ENCODE measurements at regions not wholly inside any gene's neighbourhood (a gene's known extent, or its start where the extent isn't known, plus 50 kb on each side); places are given as distances from the start of the nearest gene placed in this dataset.
"Not testable (repeated sequence)": the region's sequence is repeated elsewhere in the genome, so short reads cannot be mapped to it uniquely, and the experiment has no call there.

GRCh38 chr12:19819231-19819630 lies 379.9 kb downstream of the AEBP2 start:
- Histone ChIP-seq H3K4me3 (ENCODE audit: low read depth, low read length) (no peak overlapping the region), H3K27me3 (ENCODE audit: control insufficient read depth, insufficient read depth, low read length) (no peaks in the 10 kb centered on the region), H3K36me3 (ENCODE audit: control insufficient read depth, insufficient read depth, low read length) (no peaks in the 10 kb centered on the region), H3K27ac (ENCODE audit: low read depth, low read length) (no peak overlapping the region), H3K9me3 (ENCODE audit: control insufficient read depth, insufficient read depth, low read length) (no peaks in the 10 kb centered on the region), H3K4me1 (ENCODE audit: control insufficient read depth, insufficient read depth, low read length) (no peaks in the 10 kb centered on the region)
- DNase-seq (ENCODE audit: low read depth in 4 of 6, low spot score in 6 of 6), result no peak
- WGBS (ENCODE audit: insufficient coverage), result 100% methylated on average over 2 of the region's 4 CpGs

- H3K27me3 ChIP-seq (ENCODE audit: control insufficient read depth, insufficient read depth, low read length), result no peaks in the 10 kb centered on the region
- WGBS (ENCODE audit: insufficient coverage), result 100% methylated on average over 1 of the region's 4 CpGs
- no peak for DNase-seq (ENCODE audit: low read depth in 4 of 6, low spot score in 6 of 6)
- peaks cover 1% of the 10 kb centered on the region for H3K9me3 ChIP-seq (ENCODE audit: control insufficient read depth, insufficient read depth, low read length)
- H3K4me1 ChIP-seq (ENCODE audit: control insufficient read depth, insufficient read depth, low read length), result no peaks in the 10 kb centered on the region
- H3K4me3 ChIP-seq (ENCODE audit: low read depth, low read length), result no peak overlapping the region
- H3K36me3 ChIP-seq (ENCODE audit: control insufficient read depth, insufficient read depth, low read length), result no peaks in the 10 kb centered on the region
- no peak overlapping the region for H3K27ac ChIP-seq (ENCODE audit: low read depth, low read length)
Observed at GRCh38 chr12:19822476-19822875, 383.2 kb downstream of the AEBP2 start.

GRCh38 chr12:19823326-19823725 lies 384.0 kb downstream of the AEBP2 start:
- not testable (repeated sequence) for H3K4me3 ChIP-seq (ENCODE audit: low read depth, low read length); H3K4me1 ChIP-seq (ENCODE audit: control insufficient read depth, insufficient read depth, low read length); H3K27me3 ChIP-seq (ENCODE audit: control insufficient read depth, insufficient read depth, low read length); H3K36me3 ChIP-seq (ENCODE audit: control insufficient read depth, insufficient read depth, low read length); H3K9me3 ChIP-seq (ENCODE audit: control insufficient read depth, insufficient read depth, low read length); H3K27ac ChIP-seq (ENCODE audit: low read depth, low read length); DNase-seq (ENCODE audit: low read depth in 4 of 6, low spot score in 6 of 6)
- WGBS (ENCODE audit: insufficient coverage), result 96% methylated on average over 6 of the region's 6 CpGs

GRCh38 chr12:19826980-19827550 lies 387.8 kb downstream of the AEBP2 start:
- Histone ChIP-seq H3K4me1 (ENCODE audit: control insufficient read depth, insufficient read depth, low read length) (no peaks in the 10 kb centered on the region), H3K36me3 (ENCODE audit: control insufficient read depth, insufficient read depth, low read length) (no peaks in the 10 kb centered on the region), H3K9me3 (ENCODE audit: control insufficient read depth, insufficient read depth, low read length) (peaks cover 3% of the 10 kb centered on the region), H3K27me3 (ENCODE audit: control insufficient read depth, insufficient read depth, low read length) (no peaks in the 10 kb centered on the region), H3K27ac (ENCODE audit: low read depth, low read length) (no peak overlapping the region), H3K4me3 (ENCODE audit: low read depth, low read length) (no peak overlapping the region)
- WGBS (ENCODE audit: insufficient coverage), result 90% methylated on average over 11 of the region's 13 CpGs
- DNase-seq (ENCODE audit: low read depth in 4 of 6, low spot score in 6 of 6), result no peak

- H3K36me3 ChIP-seq (ENCODE audit: control insufficient read depth, insufficient read depth, low read length), result no peaks in the 10 kb centered on the region
Observed at GRCh38 chr12:19829100-19829853, 390.0 kb downstream of the AEBP2 start.

GRCh38 chr12:19830446-19830845 lies 391.2 kb downstream of the AEBP2 start:
- DNase-seq (ENCODE audit: low read depth in 4 of 6, low spot score in 6 of 6), result no peak
- no peak overlapping the region for H3K4me3 ChIP-seq (ENCODE audit: low read depth, low read length)
- no peaks in the 10 kb centered on the region for H3K27me3 ChIP-seq (ENCODE audit: control insufficient read depth, insufficient read depth, low read length)
- no peaks in the 10 kb centered on the region for H3K36me3 ChIP-seq (ENCODE audit: control insufficient read depth, insufficient read depth, low read length)
- H3K9me3 ChIP-seq (ENCODE audit: control insufficient read depth, insufficient read depth, low read length), result peaks cover 3% of the 10 kb centered on the region
- no peak overlapping the region for H3K27ac ChIP-seq (ENCODE audit: low read depth, low read length)
- H3K4me1 ChIP-seq (ENCODE audit: control insufficient read depth, insufficient read depth, low read length), result no peaks in the 10 kb centered on the region
- WGBS (ENCODE audit: insufficient coverage), result no CpG with 5 or more reads among the region's 2 CpGs

More at GRCh38 chr12:19829100-19829853, 390.0 kb downstream of the AEBP2 start:
- no peak overlapping the region for H3K4me3 ChIP-seq (ENCODE audit: low read depth, low read length)
- 87% methylated on average over 2 of the region's 4 CpGs for WGBS (ENCODE audit: insufficient coverage)
- H3K9me3 ChIP-seq (ENCODE audit: control insufficient read depth, insufficient read depth, low read length), result peaks cover 3% of the 10 kb centered on the region
- H3K27ac ChIP-seq (ENCODE audit: low read depth, low read length), result no peak overlapping the region
- no peaks in the 10 kb centered on the region for H3K4me1 ChIP-seq (ENCODE audit: control insufficient read depth, insufficient read depth, low read length)
- H3K27me3 ChIP-seq (ENCODE audit: control insufficient read depth, insufficient read depth, low read length), result no peaks in the 10 kb centered on the region
- no peak for DNase-seq (ENCODE audit: low read depth in 4 of 6, low spot score in 6 of 6)

GRCh38 chr12:19833775-19834501 lies 394.6 kb downstream of the AEBP2 start:
- no peaks in the 10 kb centered on the region for H3K4me1 ChIP-seq (ENCODE audit: control insufficient read depth, insufficient read depth, low read length)
- no peaks in the 10 kb centered on the region for H3K27me3 ChIP-seq (ENCODE audit: control insufficient read depth, insufficient read depth, low read length)
- WGBS (ENCODE audit: insufficient coverage), result no CpG with 5 or more reads among the region's 2 CpGs
- no peak overlapping the region for H3K27ac ChIP-seq (ENCODE audit: low read depth, low read length)
- peak in 1 of 6 donors; percentile 17 for DNase-seq (ENCODE audit: low read depth in 4 of 6, low spot score in 6 of 6)
- H3K36me3 ChIP-seq (ENCODE audit: control insufficient read depth, insufficient read depth, low read length), result no peaks in the 10 kb centered on the region
- no peaks in the 10 kb centered on the region for H3K9me3 ChIP-seq (ENCODE audit: control insufficient read depth, insufficient read depth, low read length)
- H3K4me3 ChIP-seq (ENCODE audit: low read depth, low read length), result no peak overlapping the region

GRCh38 chr12:19834592-19834991 lies 395.3 kb downstream of the AEBP2 start:
- H3K27ac ChIP-seq (ENCODE audit: low read depth, low read length), result no peak overlapping the region
- no peaks in the 10 kb centered on the region for H3K36me3 ChIP-seq (ENCODE audit: control insufficient read depth, insufficient read depth, low read length)
- H3K4me1 ChIP-seq (ENCODE audit: control insufficient read depth, insufficient read depth, low read length), result no peaks in the 10 kb centered on the region
- H3K27me3 ChIP-seq (ENCODE audit: control insufficient read depth, insufficient read depth, low read length), result no peaks in the 10 kb centered on the region
- no peak for DNase-seq (ENCODE audit: low read depth in 4 of 6, low spot score in 6 of 6)
- H3K9me3 ChIP-seq (ENCODE audit: control insufficient read depth, insufficient read depth, low read length), result no peaks in the 10 kb centered on the region
- H3K4me3 ChIP-seq (ENCODE audit: low read depth, low read length), result no peak overlapping the region

- H3K27ac ChIP-seq (ENCODE audit: low read depth, low read length), result no peak overlapping the region
- 96% methylated on average over 14 of the region's 14 CpGs for WGBS (ENCODE audit: insufficient coverage)
- no peak overlapping the region for H3K4me3 ChIP-seq (ENCODE audit: low read depth, low read length)
- H3K9me3 ChIP-seq (ENCODE audit: control insufficient read depth, insufficient read depth, low read length), result no peaks in the 10 kb centered on the region
- H3K27me3 ChIP-seq (ENCODE audit: control insufficient read depth, insufficient read depth, low read length), result no peaks in the 10 kb centered on the region
- H3K4me1 ChIP-seq (ENCODE audit: control insufficient read depth, insufficient read depth, low read length), result no peaks in the 10 kb centered on the region
- H3K36me3 ChIP-seq (ENCODE audit: control insufficient read depth, insufficient read depth, low read length), result no peaks in the 10 kb centered on the region
- DNase-seq (ENCODE audit: low read depth in 4 of 6, low spot score in 6 of 6), result no peak
Observed at GRCh38 chr12:19836056-19836455, 396.8 kb downstream of the AEBP2 start.

- no peaks in the 10 kb centered on the region for H3K36me3 ChIP-seq (ENCODE audit: control insufficient read depth, insufficient read depth, low read length)
- H3K4me1 ChIP-seq (ENCODE audit: control insufficient read depth, insufficient read depth, low read length), result no peaks in the 10 kb centered on the region
- H3K27me3 ChIP-seq (ENCODE audit: control insufficient read depth, insufficient read depth, low read length), result no peaks in the 10 kb centered on the region
- H3K4me3 ChIP-seq (ENCODE audit: low read depth, low read length), result no peak overlapping the region
- 100% methylated on average over 3 of the region's 9 CpGs for WGBS (ENCODE audit: insufficient coverage)
- DNase-seq (ENCODE audit: low read depth in 4 of 6, low spot score in 6 of 6), result no peak
- no peaks in the 10 kb centered on the region for H3K9me3 ChIP-seq (ENCODE audit: control insufficient read depth, insufficient read depth, low read length)
- no peak overlapping the region for H3K27ac ChIP-seq (ENCODE audit: low read depth, low read length)
Observed at GRCh38 chr12:19836456-19836855, 397.2 kb downstream of the AEBP2 start.

Measured in spinal cord (tissue), 9 donors.